ENCODE measurements at regions not wholly inside any gene's neighbourhood (a gene's known extent, or its start where the extent isn't known, plus 50 kb on each side); places are given as distances from the start of the nearest gene placed in this dataset.

DNA sequence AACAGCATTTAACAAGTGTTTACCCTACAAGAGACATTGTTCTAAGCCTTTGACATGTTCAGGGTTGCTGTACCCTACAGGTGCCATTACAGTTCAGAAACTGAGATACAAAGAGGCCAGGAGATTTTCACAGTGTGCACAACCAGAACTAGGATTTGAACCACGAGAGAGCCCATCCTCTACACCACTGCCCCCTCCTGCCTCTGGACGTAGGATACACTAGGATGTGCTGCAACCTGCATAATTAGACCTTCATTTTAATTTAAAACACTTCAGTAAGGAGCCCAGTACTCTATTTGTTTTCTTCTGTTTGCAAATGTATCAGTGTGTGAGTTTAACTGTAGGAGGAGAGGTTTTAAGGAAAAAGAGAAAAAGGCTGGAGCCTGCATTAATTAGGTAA is 123.1 kb upstream of the RARB start:
- no peaks in the 10 kb centered on the region for H3K36me3 Mint-ChIP-seq (ENCODE audit: low read depth)
- H3K27ac Mint-ChIP-seq, result no peak overlapping the region
- H3K9me3 Mint-ChIP-seq, result no peaks in the 10 kb centered on the region
- H3K4me3 Mint-ChIP-seq, result no peak overlapping the region
- intact Hi-C loops (cut with micrococcal nuclease), result loop anchor here (5.0 kb wide), 1 partner anchor 473 kb away; no protein-coding TSS in a partner anchor
- no peak for DNase-seq (ENCODE audit: low spot score)
- H3K4me1 Mint-ChIP-seq (ENCODE audit: low read depth), result no peaks in the 10 kb centered on the region
- no peaks in the 10 kb centered on the region for H3K27me3 Mint-ChIP-seq (ENCODE audit: insufficient read depth)

DNA sequence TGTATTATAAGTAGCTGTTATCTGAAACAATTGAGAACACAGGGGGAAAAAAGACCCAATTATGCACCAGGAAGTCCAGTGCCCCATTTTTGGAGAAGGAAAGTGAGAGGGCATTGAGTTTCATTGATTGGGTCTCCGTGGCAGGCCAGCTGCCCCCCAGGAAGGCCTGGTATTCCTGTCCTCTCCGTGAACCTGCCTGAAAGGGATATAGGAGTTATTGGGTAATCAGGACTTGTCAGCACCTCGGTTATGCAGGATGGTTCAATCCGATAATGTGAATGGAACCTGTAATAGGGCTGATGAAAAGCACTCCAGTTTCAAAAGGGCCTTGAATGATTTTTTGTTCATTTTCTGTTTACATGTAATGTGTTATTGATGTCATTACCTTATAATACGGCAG is 122.0 kb upstream of the RARB start:
- H3K27ac Mint-ChIP-seq, result no peak overlapping the region
- intact Hi-C loops (cut with micrococcal nuclease), result no loop called here
- no peaks in the 10 kb centered on the region for H3K36me3 Mint-ChIP-seq (ENCODE audit: low read depth)
- H3K9me3 Mint-ChIP-seq, result no peaks in the 10 kb centered on the region
- DNase-seq (ENCODE audit: low spot score), result no peak
- no peaks in the 10 kb centered on the region for H3K4me1 Mint-ChIP-seq (ENCODE audit: low read depth)
- H3K27me3 Mint-ChIP-seq (ENCODE audit: insufficient read depth), result no peaks in the 10 kb centered on the region
- no peak overlapping the region for H3K4me3 Mint-ChIP-seq

- H3K36me3 Mint-ChIP-seq (ENCODE audit: low read depth), result no peaks in the 10 kb centered on the region
- no peaks in the 10 kb centered on the region for H3K4me1 Mint-ChIP-seq (ENCODE audit: low read depth)
- no peak overlapping the region for H3K27ac Mint-ChIP-seq
- no peak for DNase-seq (ENCODE audit: low spot score)
- H3K9me3 Mint-ChIP-seq, result no peaks in the 10 kb centered on the region
- intact Hi-C loops (cut with micrococcal nuclease), result no loop called here
- H3K4me3 Mint-ChIP-seq, result no peak overlapping the region
- H3K27me3 Mint-ChIP-seq (ENCODE audit: insufficient read depth), result no peaks in the 10 kb centered on the region
Observed at GRCh38 chr3:25306705-25307104, 121.4 kb upstream of the RARB start.

DNA sequence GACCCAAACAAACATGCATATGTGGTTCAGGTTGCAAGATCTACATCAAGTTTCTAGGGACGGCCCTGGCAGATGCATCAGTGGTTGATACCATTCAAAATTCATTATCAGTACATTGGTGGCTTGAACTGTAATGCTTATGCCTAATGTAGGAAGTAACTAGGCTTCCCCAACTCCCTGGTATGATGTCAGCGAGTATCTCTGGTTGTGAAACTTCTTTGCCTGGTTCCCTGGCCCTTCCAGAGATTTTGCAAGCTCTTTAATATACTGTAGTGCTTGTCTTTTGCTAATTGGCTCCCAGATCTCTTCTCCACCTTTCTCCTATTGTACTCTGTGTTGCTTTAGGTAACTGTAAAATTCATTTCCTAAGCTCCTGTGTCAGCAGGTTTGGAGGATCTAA is 114.8 kb upstream of the RARB start:
- Mint-ChIP-seq H3K36me3 (ENCODE audit: low read depth) (no peaks in the 10 kb centered on the region), H3K9me3 (no peaks in the 10 kb centered on the region), H3K27ac (no peak overlapping the region), H3K4me3 (no peak overlapping the region), H3K27me3 (ENCODE audit: insufficient read depth) (no peaks in the 10 kb centered on the region), H3K4me1 (ENCODE audit: low read depth) (no peaks in the 10 kb centered on the region)
- intact Hi-C loops (cut with micrococcal nuclease), result no loop called here
- DNase-seq (ENCODE audit: low spot score), result no peak

GRCh38 chr3:25324954-25325655 is 103.0 kb upstream of the RARB start:
- intact Hi-C loops (cut with micrococcal nuclease), result no loop called here
- Mint-ChIP-seq H3K27me3 (ENCODE audit: insufficient read depth) (no peaks in the 10 kb centered on the region), H3K4me1 (ENCODE audit: low read depth) (no peaks in the 10 kb centered on the region), H3K4me3 (no peak overlapping the region), H3K27ac (no peak overlapping the region), H3K9me3 (peaks cover 17% of the 10 kb centered on the region), H3K36me3 (ENCODE audit: low read depth) (no peaks in the 10 kb centered on the region)
- DNase-seq (ENCODE audit: low spot score), result no peak

DNA sequence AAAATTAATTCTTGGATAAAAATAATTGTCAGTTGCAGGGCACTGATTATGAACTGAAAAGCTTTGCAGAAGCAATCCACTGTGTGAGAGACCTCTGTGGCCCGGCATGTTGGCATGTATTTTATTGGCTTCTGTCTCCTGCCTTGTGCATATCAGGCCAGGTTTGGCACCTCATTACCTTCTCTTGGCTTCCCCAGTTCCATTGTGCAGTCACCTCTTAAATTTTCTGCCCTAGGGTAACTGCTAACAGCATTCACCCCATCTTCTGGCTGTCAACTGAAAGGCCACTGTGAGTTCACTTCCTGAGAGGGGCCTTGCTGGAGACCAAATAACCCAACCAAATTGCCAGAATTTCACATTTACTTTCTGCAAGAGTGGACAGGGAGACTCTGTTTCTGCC is 92.7 kb upstream of the RARB start:
- no peaks in the 10 kb centered on the region for H3K4me1 Mint-ChIP-seq (ENCODE audit: low read depth)
- no peaks in the 10 kb centered on the region for H3K27me3 Mint-ChIP-seq (ENCODE audit: insufficient read depth)
- no peak overlapping the region for H3K4me3 Mint-ChIP-seq
- intact Hi-C loops (cut with micrococcal nuclease), result no loop called here
- no peaks in the 10 kb centered on the region for H3K36me3 Mint-ChIP-seq (ENCODE audit: low read depth)
- no peak overlapping the region for H3K27ac Mint-ChIP-seq
- no peak for DNase-seq (ENCODE audit: low spot score)
- H3K9me3 Mint-ChIP-seq, result no peaks in the 10 kb centered on the region

GRCh38 chr3:25338158-25338725 is 89.8 kb upstream of the RARB start:
- H3K4me1 Mint-ChIP-seq (ENCODE audit: low read depth), result no peaks in the 10 kb centered on the region
- no peak overlapping the region for H3K4me3 Mint-ChIP-seq
- H3K36me3 Mint-ChIP-seq (ENCODE audit: low read depth), result no peaks in the 10 kb centered on the region
- no peaks in the 10 kb centered on the region for H3K27me3 Mint-ChIP-seq (ENCODE audit: insufficient read depth)
- H3K9me3 Mint-ChIP-seq, result no peaks in the 10 kb centered on the region
- DNase-seq (ENCODE audit: low spot score), result no peak
- H3K27ac Mint-ChIP-seq, result no peak overlapping the region
- intact Hi-C loops (cut with micrococcal nuclease), result no loop called here

DNA sequence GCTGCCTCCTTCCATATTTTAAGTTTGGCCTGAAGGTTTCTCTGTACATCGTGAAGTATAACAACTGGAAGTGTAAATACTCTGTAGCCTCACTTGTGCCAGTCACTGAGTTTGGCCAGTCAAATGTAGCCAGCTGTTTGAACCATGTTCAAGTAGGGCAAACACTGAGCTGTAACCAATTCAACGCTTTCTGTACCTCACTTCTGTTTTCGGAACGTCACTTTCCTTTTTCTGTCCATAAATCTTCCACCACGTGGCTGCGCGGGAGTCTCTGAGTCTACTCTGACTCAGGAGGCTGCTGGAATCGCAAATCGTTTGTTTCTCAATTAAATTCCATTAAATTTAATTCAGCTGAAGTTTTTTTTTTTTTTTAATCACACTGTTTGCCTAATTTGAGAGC is 88.8 kb upstream of the RARB start:
- intact Hi-C loops (cut with micrococcal nuclease), result no loop called here
- DNase-seq (ENCODE audit: low spot score), result no peak
- Mint-ChIP-seq H3K27ac (no peak overlapping the region), H3K36me3 (ENCODE audit: low read depth) (no peaks in the 10 kb centered on the region), H3K4me1 (ENCODE audit: low read depth) (no peaks in the 10 kb centered on the region), H3K4me3 (no peak overlapping the region), H3K27me3 (ENCODE audit: insufficient read depth) (no peaks in the 10 kb centered on the region), H3K9me3 (no peaks in the 10 kb centered on the region)

GRCh38 chr3:25344670-25345069 is 83.4 kb upstream of the RARB start:
- no peaks in the 10 kb centered on the region for H3K27me3 Mint-ChIP-seq (ENCODE audit: insufficient read depth)
- no peaks in the 10 kb centered on the region for H3K36me3 Mint-ChIP-seq (ENCODE audit: low read depth)
- intact Hi-C loops (cut with micrococcal nuclease), result no loop called here
- H3K27ac Mint-ChIP-seq, result no peak overlapping the region
- peaks cover 11% of the 10 kb centered on the region for H3K9me3 Mint-ChIP-seq
- H3K4me3 Mint-ChIP-seq, result no peak overlapping the region
- H3K4me1 Mint-ChIP-seq (ENCODE audit: low read depth), result no peaks in the 10 kb centered on the region
- no peak for DNase-seq (ENCODE audit: low spot score)

GRCh38 chr3:25349095-25349494 is 79.0 kb upstream of the RARB start:
- no peaks in the 10 kb centered on the region for H3K36me3 Mint-ChIP-seq (ENCODE audit: low read depth)
- no peaks in the 10 kb centered on the region for H3K27me3 Mint-ChIP-seq (ENCODE audit: insufficient read depth)
- H3K27ac Mint-ChIP-seq, result no peak overlapping the region
- no peaks in the 10 kb centered on the region for H3K4me1 Mint-ChIP-seq (ENCODE audit: low read depth)
- no peak for DNase-seq (ENCODE audit: low spot score)
- intact Hi-C loops (cut with micrococcal nuclease), result no loop called here
- H3K9me3 Mint-ChIP-seq, result peaks cover 11% of the 10 kb centered on the region
- H3K4me3 Mint-ChIP-seq, result no peak overlapping the region

DNA sequence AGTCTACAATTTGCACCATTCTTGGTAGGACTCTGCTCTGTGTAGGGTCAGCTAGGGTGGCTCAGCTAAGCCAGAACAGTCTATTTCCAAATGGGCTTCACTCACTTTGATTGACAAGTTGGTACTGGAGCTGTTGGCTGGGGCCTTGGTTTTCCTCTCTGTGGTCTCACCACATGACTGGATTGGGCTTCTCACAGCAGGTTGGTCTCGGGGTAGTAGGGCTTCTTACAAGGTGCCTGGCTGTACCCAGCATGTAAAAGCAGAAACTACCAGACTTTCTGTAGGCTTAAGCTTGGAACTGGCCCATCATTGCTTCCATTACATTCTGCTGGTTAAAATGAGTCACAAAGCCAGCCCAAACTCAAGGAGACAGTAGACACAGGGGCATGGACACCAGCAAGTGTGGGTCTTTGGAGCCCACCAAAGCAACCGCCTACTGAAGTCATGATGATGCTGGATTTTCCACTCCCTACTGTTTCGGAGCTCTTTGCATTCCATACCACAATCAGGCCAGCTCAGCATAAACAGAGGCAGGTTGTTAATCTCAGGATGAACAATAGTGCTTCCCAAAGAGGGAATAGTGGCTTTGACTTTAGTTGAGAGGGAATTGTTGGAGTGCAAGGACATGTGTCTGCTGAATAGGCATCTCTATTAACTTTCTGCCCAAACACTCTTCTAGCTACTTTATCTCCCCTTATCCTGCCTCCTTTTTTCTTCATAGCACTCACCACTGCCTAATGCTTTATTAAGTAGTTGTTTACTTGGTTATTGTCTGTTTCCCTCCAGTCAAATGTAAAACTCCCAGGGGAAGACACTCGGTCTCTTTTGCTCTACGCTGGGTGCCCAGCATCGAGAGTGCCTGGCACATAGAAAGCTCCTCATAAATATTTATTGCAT is 78.0 kb upstream of the RARB start:
- H3K27ac Mint-ChIP-seq, result no peak overlapping the region
- no peak for DNase-seq (ENCODE audit: low spot score)
- H3K4me1 Mint-ChIP-seq (ENCODE audit: low read depth), result no peaks in the 10 kb centered on the region
- H3K27me3 Mint-ChIP-seq (ENCODE audit: insufficient read depth), result no peaks in the 10 kb centered on the region
- intact Hi-C loops (cut with micrococcal nuclease), result no loop called here
- no peak overlapping the region for H3K4me3 Mint-ChIP-seq
- no peaks in the 10 kb centered on the region for H3K36me3 Mint-ChIP-seq (ENCODE audit: low read depth)
- H3K9me3 Mint-ChIP-seq, result peaks cover 11% of the 10 kb centered on the region

DNA sequence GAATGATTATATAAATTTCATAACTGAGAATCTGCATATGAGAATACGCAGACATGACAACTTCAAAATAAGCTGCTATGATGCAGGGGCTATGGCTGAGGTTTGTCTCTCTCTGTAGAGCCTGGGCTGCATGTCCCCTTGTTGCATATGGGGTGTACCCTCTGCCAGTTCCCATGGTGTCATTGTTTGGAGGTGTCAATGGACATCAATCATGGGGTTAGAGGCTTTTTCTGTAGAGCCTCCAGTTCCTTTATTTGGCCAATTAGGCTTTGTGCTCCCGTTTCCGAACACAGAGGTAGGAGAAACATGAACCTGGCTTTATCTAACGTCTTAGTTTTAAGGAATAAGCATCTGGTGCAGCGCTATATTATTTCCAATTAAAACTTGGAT is 77.3 kb upstream of the RARB start:
- no peaks in the 10 kb centered on the region for H3K36me3 Mint-ChIP-seq (ENCODE audit: low read depth)
- no peak overlapping the region for H3K27ac Mint-ChIP-seq
- no peak overlapping the region for H3K4me3 Mint-ChIP-seq
- intact Hi-C loops (cut with micrococcal nuclease), result no loop called here
- H3K27me3 Mint-ChIP-seq (ENCODE audit: insufficient read depth), result no peaks in the 10 kb centered on the region
- H3K4me1 Mint-ChIP-seq (ENCODE audit: low read depth), result no peaks in the 10 kb centered on the region
- no peak for DNase-seq (ENCODE audit: low spot score)
- H3K9me3 Mint-ChIP-seq, result peaks cover 11% of the 10 kb centered on the region

DNA sequence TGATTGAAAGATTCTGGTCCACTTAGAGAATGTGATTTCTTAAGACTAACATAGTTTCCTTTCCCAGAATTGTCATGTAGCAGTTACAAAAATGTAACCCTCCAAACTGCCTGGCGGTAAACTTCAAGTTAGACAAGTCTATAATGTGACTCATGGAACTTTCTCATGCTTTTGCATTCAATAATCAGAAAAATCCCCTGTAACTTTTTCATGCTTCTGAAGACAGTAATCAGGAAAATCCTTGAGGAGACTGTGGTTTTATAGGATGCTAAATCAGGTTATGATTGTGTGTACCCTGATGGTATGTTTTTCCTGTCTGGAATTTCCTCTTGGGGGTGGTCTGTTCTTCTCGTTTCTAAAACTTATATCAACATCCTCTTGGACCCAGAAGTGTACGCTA is 74.0 kb upstream of the RARB start:
- peaks cover 2% of the 10 kb centered on the region for H3K9me3 Mint-ChIP-seq
- DNase-seq (ENCODE audit: low spot score), result no peak
- intact Hi-C loops (cut with micrococcal nuclease), result no loop called here
- no peaks in the 10 kb centered on the region for H3K4me1 Mint-ChIP-seq (ENCODE audit: low read depth)
- H3K27ac Mint-ChIP-seq, result no peak overlapping the region
- H3K4me3 Mint-ChIP-seq, result no peak overlapping the region
- H3K36me3 Mint-ChIP-seq (ENCODE audit: low read depth), result no peaks in the 10 kb centered on the region
- no peaks in the 10 kb centered on the region for H3K27me3 Mint-ChIP-seq (ENCODE audit: insufficient read depth)

Measured in activated T-helper 1 cell treated with anti-CD3 and anti-CD28 coated beads, Interleukin-12 subunit alpha, Interleukin-12 subunit beta, Interleukin-2, Interleukin-4 antibody, amounts not matched to agents 30 ng/mL and 10 ng/mL and 1 ng/mL, durations not matched to agents 14 hours and 24 hours and 36 hours (primary cell).